Urinary bladder (tissue), 3 donors: ENCODE measurements at regions not wholly inside any gene's neighbourhood (a gene's known extent, or its start where the extent isn't known, plus 50 kb on each side); places are given as distances from the start of the nearest gene placed in this dataset.
"Not testable (repeated sequence)": the region's sequence is repeated elsewhere in the genome, so short reads cannot be mapped to it uniquely, and the experiment has no call there.

Experiments used
- DNase-seq: peaks from one replicate; pipeline ENCODE4 v3.0.0-alpha.2; 2015; ENCODE audit errors: extremely low spot score
- H3K27ac ChIP-seq: one replicate; pipeline ENCODE4 v1.5.1; 2013; ENCODE audit warnings: low read depth, mild to moderate bottlenecking, moderate library complexity
- H3K36me3 ChIP-seq: one replicate; pipeline ENCODE4 v1.6.1; 2013; ENCODE audit warnings: mild to moderate bottlenecking, moderate library complexity; ENCODE audit not compliant: insufficient read depth
- H3K4me1 ChIP-seq: one replicate; pipeline ENCODE4 v1.6.1; 2013; ENCODE audit warnings: mild to moderate bottlenecking, moderate library complexity; ENCODE audit not compliant: insufficient read depth
- H3K4me3 ChIP-seq: one replicate; pipeline ENCODE4 v1.5.1; 2013; ENCODE audit warnings: low read depth, low read length
- WGBS: extraction: QIAGEN DNeasy Blood & Tissue Kit; methylation state at CpG from one replicate; pipeline ENCODE4 v1.1.7; 2013; 5-methylcytosine and 5-hydroxymethylcytosine counted together
- donor health status: healthy with polysubstance abuse.
- donor health status: healthy.

DNA sequence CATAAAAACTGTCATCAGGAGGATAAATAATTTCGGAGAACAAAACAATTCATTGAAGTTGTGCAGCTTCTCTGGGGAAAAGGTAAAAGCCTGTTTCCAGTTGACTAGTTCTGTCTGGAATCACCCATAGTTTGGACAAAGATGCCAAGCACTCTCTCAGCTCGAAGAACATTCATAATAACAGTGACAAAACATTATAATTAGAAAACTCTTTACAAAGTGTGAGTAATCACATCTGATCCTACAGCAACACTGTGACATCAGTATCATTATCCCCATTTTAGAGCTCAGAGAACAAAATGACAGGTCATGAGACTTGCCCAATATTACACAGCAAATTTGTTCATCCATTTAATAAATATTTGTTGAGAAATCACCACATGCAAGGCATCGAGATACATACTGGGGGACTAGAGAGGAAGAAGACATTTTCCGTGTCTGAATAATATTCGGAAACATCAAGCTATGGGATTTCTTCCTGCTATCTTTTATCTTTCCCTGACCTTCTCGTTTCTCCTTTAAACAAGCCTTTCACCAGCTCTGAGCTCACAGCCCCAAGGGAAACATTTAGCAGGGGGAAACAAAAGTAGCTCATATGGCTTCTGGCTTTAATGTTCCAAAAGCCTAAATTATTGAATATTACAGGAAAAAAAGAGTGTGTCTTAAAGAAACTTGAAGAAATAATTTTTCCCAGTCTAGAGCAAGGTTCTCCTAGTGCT lies 123.3 kb upstream of the GHITM start:
- no peaks in the 10 kb centered on the region for H3K4me1 ChIP-seq
- no peak overlapping the region for H3K4me3 ChIP-seq
- H3K27ac ChIP-seq, result no peak overlapping the region
- WGBS, result 58% methylated on average over 6 of the region's 6 CpGs
- DNase-seq, result no peak
- H3K36me3 ChIP-seq, result no peaks in the 10 kb centered on the region

DNA sequence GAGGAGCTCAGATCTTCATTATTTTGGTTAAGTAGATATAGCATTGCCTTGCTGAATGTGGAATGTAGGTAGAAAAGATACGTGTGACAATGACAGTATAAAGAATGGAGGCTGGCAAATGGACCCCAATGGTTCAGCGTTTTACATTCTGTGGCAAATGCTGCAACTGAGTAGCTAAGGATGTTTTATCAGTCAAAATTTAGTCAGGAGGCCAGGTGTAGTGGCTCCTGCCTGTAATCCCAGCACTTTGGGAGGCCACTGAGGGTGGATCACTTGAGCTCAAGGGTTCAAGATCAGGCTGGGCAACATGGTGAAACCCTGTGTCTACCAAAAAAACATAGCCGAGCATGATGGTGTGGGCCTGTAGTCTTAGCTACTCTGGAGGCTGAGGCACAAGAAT lies 120.5 kb upstream of the GHITM start:
- no peaks in the 10 kb centered on the region for H3K4me1 ChIP-seq
- WGBS, result 85% methylated on average over 3 of the region's 3 CpGs
- no peak overlapping the region for H3K4me3 ChIP-seq
- no peak for DNase-seq
- H3K36me3 ChIP-seq, result no peaks in the 10 kb centered on the region
- no peak overlapping the region for H3K27ac ChIP-seq

DNA sequence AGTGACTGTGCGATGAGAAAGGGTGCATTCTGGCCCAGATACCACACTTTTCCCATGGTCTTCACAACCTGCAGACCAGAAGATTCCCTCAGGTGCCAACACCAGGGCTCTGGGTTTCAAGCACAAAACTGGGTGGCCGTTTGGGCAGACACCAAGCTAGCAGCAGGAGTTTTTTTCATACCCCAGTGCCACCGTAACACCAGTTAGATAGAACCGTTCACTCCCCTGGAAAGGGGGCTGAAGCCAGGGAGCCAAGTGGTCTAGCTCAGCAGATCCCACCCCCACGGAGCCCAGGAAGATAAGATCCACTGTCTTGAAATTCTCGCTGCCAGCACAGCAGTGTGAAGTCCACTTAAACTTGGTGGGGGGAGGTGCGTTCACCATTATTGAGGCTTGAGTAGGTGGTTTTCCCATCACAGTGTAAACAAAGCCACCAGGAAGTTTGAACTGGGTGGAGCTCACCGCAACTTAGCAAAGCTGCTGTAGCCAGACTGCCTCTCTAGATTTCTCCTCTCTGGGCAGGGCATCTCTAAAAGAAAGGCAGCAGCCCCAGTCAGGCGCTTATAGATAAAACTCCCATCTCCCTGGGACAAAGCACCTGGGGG lies 119.4 kb upstream of the GHITM start:
- not testable (repeated sequence) for H3K4me3 ChIP-seq, H3K27ac ChIP-seq, DNase-seq, H3K36me3 ChIP-seq, H3K4me1 ChIP-seq
- WGBS, result 72% methylated on average over 9 of the region's 9 CpGs

DNA sequence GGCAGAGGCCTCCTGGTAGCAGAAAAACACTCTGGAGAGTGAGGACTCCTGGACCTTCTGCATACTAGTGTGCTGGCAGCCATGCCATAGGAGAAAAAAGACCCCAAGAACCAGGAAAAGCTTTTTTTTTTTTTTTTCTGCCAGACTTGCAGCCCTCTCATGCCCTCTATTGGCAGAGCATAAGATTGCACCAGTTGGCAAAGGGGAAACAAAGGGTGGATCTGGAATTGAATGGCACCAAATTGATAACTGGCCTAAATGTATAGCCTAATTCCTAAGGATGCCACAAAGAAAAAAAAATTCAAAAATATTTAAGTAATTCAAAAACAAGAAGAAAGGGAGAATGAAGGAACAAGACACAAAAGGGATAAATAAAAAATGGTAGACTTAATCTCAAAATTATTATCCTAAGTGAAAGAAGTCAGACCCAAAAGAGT lies 112.5 kb upstream of the GHITM start:
- H3K36me3 ChIP-seq, result no peaks in the 10 kb centered on the region
- H3K4me3 ChIP-seq, result no peak overlapping the region
- no peaks in the 10 kb centered on the region for H3K4me1 ChIP-seq
- H3K27ac ChIP-seq, result no peak overlapping the region
- DNase-seq, result no peak

DNA sequence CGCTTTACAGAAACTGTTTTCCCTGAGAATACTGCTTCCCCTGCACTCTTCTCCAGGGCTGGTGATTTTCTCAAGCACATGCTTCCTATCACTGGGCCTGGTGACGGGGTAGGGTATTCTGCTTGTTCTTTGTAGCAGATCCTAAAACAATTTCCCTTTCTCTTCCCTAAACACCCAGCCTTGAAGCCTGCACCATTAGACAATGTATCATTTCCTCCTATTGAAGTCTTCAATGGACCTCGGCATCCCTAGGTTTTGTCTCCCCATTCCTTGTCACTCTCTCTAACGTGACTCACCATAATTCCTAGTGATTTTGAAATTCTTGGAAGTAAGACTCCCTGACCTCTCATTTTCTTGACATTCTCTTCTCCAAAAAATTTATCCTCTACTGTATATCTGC lies 109.5 kb upstream of the GHITM start:
- DNase-seq, result no peak
- Histone ChIP-seq H3K36me3 (no peaks in the 10 kb centered on the region), H3K4me1 (no peaks in the 10 kb centered on the region), H3K4me3 (no peak overlapping the region), H3K27ac (no peak overlapping the region)
- WGBS, result 79% methylated on average over 4 of the region's 4 CpGs

DNA sequence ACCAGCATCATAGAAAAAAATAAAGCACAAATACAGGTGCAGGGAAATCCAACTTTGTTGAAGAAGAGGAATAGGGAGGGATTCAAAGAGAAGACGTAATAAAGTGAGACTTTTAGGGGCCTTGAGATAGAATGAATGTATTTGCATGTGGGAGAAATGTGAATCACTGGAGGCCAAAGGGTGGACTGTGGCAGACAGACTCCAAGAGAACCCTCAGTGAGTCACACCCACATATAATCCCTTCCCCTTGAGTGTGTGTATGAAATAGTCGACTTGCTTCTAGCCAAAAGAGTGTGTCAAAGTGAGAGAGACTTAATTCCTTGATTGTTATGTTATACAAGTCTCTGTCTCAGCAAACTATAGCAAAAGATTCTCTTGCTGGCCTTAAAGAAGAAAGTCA lies 101.3 kb upstream of the GHITM start:
- 65% methylated on average over 2 of the region's 2 CpGs for WGBS
- Histone ChIP-seq H3K27ac (no peak overlapping the region), H3K36me3 (no peaks in the 10 kb centered on the region), H3K4me3 (no peak overlapping the region), H3K4me1 (no peaks in the 10 kb centered on the region)
- no peak for DNase-seq

DNA sequence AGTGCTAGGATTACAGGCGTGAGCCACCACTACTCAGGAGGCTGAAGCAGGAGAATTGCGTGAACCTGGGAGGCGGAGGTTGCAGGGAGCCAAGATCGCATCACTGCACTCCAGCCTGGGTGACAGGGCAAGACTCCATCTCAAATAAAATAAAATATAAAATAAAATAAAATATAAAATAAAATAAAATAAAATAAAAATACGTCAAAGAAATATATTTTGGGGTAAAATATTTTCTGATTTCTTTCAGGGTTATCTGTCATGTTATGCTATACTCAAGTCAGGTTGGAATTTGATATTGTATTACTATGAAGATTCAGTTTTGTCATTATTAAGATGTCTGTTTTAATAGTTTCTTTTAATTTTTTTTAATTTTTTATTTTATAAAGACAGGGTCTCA lies 99.4 kb upstream of the GHITM start:
- Histone ChIP-seq H3K36me3 (no peaks in the 10 kb centered on the region), H3K4me3 (no peak overlapping the region), H3K27ac (no peak overlapping the region), H3K4me1 (no peaks in the 10 kb centered on the region)
- DNase-seq, result no peak
- 85% methylated on average over 5 of the region's 5 CpGs for WGBS

DNA sequence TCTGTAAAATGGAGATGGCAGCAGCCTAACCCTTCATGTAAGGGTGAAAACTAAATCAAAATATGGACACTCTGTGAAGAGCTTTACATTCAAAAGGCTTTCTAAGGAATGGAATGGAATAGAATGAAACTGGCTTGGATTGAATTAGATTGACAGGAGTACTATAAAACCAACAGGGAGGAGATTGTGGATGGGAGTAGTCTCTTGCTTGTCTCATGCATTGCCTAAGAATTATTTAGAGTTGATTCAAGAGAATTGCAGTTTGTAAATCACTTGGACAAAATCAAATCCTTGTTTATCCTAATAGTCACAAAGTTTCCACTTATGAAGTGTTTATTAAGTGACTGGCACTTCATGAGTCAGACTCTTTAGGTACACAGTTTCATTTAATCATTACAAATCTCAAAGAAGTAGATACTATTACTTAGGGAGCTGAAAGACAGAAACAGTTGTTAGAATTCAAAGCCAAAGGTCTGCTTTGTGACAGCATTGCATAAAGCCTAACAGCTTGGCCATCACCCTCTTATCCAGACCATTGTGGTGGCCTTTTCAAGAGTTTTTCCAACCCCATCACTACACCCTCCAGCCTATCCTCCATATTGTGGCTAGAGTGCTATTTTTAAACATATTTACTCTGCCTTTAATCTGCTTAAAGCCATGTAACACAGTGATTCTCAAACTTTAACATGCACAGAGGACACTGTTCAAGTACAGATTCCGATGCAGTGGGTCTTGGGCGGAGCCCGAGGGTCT lies 91.9 kb upstream of the GHITM start:
- no peak for DNase-seq

DNA sequence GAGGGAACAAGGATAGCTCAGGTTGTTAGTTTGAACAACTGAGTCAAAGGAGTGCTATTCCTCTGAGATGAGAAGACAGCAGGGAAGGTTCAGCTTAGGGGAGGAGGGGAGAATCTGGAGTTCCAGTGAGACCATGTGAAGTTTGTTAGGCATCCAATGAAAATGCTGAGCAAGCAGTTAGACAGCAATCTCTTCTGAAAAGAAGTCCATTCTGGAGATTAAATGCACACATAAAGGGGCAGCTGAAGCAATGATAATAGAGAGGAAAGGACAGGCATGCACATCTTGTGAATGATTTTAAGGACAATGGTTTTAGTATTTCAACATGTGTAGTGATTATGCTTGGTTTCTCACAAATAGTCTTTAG lies 89.7 kb upstream of the GHITM start:
- H3K27ac ChIP-seq, result no peak overlapping the region
- no peaks in the 10 kb centered on the region for H3K4me1 ChIP-seq
- no peak for DNase-seq
- no peak overlapping the region for H3K4me3 ChIP-seq
- no peaks in the 10 kb centered on the region for H3K36me3 ChIP-seq

More for the DNA sequence above, 91.9 kb upstream of the GHITM start:
- Histone ChIP-seq H3K27ac (no peak overlapping the region), H3K4me1 (no peaks in the 10 kb centered on the region), H3K36me3 (no peaks in the 10 kb centered on the region), H3K4me3 (no peak overlapping the region)
- 82% methylated on average over 3 of the region's 3 CpGs for WGBS

DNA sequence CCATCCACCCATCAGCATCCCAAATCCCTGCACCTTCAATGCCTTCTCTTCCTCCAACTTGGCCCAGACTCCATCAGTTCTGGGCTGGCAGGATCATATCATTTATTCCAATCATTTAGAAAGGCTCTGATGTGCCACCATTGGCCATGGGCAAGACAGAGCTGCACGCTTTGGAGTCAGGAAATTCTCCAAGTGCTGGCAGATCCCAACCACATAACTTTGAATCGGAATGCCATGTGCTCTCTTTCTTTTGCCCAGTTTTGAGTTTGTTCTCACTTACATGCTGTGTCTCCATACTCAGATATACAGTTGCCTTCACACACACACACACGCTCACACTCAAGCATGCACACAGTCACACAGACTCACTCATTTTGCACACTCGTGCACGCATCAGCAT lies 85.7 kb upstream of the GHITM start:
- no peak overlapping the region for H3K4me3 ChIP-seq
- no peak for DNase-seq
- WGBS, result 91% methylated on average over 5 of the region's 5 CpGs
- H3K27ac ChIP-seq, result no peak overlapping the region
- H3K4me1 ChIP-seq, result no peaks in the 10 kb centered on the region
- no peaks in the 10 kb centered on the region for H3K36me3 ChIP-seq

DNA sequence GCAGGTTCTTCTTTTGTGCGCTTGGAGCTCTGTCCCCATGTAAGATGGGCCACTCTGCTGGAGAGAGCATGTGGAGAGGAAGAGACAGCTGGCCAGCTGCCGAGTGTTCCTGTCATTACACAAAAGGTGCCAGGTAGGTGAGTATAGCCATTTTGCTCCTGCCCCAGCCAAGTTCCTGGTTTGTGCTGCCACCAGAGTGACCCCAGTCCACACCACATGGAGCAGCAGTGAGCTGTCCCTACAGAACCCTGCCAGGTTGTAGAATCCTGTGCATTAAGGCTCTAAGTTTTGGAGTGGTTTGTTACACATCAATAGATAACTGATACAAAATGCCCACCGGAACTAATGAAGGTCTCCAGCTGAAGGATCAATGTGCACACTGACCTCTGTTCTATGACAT lies 84.6 kb upstream of the GHITM start:
- H3K36me3 ChIP-seq, result no peaks in the 10 kb centered on the region
- no peak for DNase-seq
- WGBS, result 80% methylated on average over 3 of the region's 3 CpGs
- no peaks in the 10 kb centered on the region for H3K4me1 ChIP-seq
- no peak overlapping the region for H3K27ac ChIP-seq
- H3K4me3 ChIP-seq, result no peak overlapping the region

DNA sequence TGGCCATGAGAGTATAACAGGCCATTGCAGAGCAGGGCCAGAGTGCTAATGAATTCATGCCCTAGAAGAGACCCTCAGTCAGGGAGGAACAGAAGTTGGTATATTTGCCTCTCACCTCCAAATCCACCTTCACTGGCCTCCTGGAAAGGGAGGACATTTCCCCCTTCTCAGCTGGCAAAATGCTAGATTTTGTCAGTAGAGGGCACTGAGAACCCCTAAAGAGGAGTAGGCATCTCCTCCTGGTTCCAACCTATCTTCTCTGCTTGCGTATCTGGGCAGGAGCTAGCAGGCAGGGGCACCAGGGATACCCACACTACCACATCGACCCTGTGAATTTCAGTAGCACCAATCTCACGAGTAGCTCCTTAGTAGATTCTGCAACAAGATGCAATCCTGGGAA lies 79.8 kb upstream of the GHITM start:
- no peaks in the 10 kb centered on the region for H3K4me1 ChIP-seq
- no peak overlapping the region for H3K27ac ChIP-seq
- 79% methylated on average over 3 of the region's 3 CpGs for WGBS
- no peaks in the 10 kb centered on the region for H3K36me3 ChIP-seq
- H3K4me3 ChIP-seq, result no peak overlapping the region
- DNase-seq, result no peak

DNA sequence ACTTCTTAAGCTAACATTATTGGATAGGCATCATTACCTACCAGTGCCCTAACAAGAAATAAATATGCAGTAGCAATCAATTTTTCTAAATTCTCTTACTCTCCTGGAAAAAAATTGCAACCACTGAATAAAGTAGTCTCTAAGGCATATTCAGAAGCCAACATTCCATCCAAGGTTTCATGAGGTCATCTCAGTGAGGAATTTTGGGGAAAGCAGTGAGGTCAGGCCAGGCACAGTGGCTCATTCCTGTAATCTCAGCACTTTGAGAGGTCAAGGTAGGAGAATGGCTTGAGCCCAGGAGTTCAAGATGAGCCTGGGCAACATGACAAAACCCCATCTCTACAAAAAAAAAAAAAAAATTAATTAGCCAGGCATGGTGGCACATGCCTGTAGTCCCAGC lies 75.9 kb upstream of the GHITM start:
- Histone ChIP-seq H3K4me3 (no peak overlapping the region), H3K4me1 (no peaks in the 10 kb centered on the region), H3K27ac (no peak overlapping the region), H3K36me3 (no peaks in the 10 kb centered on the region)
- no peak for DNase-seq

DNA sequence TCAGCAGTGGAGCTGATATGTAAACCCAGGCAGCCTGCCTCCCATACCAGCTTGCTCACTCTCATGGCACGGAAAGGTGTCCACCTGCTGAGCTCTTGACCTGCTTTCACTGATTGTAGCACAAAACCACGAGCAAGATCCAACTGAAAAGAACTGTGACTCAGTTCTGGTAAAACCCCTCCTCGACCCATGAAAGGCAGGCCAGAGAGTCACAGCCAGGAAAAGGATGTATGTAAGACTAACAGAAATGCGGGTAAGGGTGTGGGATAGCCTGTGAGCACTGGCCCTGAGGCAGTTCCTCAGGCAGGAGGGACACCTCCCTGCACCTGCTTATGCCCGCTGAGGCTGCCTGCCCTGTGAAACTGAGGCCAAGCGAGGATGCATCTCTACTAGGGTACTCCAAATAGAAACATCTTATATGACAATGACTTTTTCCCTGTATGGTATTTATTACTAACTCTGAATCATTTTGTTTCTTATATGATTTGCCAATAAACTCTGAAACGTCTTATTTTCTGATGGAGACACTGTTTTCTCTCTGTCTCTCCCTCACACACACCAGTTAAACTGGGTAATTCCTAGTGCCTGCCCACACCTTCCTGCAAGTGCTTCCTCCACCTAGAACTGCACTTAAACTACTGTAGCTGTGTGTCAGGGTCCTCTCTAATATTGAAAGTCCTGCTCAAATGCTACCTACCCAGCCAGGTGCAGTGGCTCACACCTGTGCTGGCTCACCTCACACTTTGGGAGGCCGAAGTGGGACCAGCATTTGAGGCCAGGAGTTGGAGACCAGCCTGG lies 73.3 kb upstream of the GHITM start:
- H3K4me1 ChIP-seq, result no peaks in the 10 kb centered on the region
- H3K4me3 ChIP-seq, result no peak overlapping the region
- H3K27ac ChIP-seq, result no peak overlapping the region
- DNase-seq, result no peak
- 74% methylated on average over 8 of the region's 8 CpGs for WGBS
- no peaks in the 10 kb centered on the region for H3K36me3 ChIP-seq
